Dermis blood vessel endothelial cell (primary cell): ENCODE measurements at regions not wholly inside any gene's neighbourhood (a gene's known extent, or its start where the extent isn't known, plus 50 kb on each side); places are given as distances from the start of the nearest gene placed in this dataset.
"Not testable (repeated sequence)": the region's sequence is repeated elsewhere in the genome, so short reads cannot be mapped to it uniquely, and the experiment has no call there.

Experiments
- DNase-seq: peaks from one replicate; pipeline ENCODE4 v3.0.0; 2010

DNA sequence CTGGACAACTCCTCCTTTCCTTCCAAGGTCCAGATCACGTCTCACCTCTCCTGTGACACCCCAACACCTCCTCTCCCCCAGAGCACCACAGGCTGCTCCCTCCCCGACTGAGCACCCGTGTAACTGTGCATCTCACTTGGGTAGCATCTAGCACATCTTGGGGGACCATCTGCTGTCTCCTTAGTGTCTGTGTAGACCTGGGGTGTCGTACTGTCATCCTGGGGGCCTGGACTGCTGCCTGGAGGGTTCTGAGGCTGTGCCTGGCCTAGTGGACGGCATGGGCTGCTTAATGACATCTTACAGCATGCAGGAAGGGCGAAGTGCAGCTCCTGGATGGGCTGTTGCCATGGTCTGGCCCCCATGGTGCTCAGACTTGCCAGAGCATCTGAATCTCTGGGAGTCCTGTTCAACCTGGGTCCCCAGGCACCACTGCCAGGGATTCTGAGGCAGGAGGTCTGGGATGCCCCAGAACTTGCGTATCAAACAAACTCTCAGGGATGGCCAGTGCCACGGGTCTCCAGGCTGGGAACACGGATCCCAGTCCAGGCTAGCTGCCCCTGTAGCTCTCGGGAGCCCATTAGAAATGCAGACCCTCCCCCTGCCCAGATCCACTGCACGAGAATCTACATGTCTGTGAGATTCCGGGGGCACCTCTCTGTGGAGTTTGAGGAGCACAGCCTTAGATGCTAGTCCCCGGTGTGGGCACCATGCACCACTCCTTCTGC, 194.4 kb upstream of the ZNF469 start:
- not testable (repeated sequence) for DNase-seq

DNA sequence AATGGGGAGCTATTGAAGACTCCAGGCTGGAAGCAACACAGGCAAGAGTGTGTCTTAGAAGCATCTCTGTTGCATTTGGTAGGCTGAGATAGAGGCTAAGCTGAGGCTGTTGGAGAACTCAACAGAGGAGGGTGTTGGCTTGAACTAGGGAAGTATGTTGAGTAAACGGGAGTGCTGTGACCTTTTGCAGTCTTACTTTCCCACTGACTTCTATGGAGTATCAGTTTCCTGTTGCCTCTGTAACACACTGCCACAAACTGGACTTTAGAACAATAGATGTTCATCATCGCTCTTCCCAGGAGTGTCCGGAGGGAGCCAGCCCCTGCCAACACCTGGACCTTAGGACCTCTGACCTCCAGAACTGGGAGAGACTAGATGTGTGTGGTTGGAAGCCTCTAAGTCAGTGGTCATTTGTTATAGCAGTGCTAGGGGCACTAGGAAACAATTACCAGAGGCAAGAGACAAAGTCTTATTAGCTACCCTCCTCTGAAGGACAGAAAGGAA, 192.1 kb upstream of the ZNF469 start:
- peak; percentile 48 for DNase-seq

DNA sequence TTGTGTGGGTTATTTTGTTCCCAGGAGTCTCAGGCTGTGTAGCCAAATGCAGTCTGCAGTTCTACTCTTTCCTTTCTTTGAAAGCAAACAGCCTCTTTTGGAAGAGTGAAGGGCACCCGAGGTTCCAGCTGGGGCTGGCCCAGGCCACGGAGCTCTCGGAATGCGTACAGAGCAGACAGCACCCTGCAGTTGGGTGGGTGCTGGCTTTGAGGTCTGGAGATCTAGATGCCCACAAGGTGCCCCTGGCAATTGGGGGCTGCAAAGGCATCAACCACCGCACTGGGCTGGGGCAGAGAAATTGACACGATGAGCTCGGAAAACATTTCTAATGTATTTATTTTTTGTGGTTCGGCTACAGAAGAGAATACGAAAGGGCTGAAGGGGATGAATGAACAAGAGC, 191.6 kb upstream of the ZNF469 start:
- DNase-seq: not testable (repeated sequence)

DNA sequence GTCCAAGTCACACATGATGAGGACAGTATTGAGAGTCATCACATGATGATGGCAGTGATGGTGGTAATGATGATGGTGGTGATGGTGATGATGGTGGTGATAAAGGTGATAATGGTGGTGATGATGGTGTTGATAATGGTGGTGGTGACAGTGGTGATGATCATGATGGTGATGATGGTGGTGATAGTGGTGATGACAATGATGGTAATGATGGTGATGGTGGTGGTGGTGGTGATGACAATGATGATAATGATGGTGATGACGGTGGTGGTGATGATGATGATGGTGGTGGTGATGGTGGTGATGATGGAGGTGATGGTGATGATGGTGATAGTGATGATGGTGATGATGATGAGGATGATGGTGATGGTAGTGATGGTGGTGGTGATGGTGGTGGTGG, 190.2 kb upstream of the ZNF469 start:
- DNase-seq: no peak

DNA sequence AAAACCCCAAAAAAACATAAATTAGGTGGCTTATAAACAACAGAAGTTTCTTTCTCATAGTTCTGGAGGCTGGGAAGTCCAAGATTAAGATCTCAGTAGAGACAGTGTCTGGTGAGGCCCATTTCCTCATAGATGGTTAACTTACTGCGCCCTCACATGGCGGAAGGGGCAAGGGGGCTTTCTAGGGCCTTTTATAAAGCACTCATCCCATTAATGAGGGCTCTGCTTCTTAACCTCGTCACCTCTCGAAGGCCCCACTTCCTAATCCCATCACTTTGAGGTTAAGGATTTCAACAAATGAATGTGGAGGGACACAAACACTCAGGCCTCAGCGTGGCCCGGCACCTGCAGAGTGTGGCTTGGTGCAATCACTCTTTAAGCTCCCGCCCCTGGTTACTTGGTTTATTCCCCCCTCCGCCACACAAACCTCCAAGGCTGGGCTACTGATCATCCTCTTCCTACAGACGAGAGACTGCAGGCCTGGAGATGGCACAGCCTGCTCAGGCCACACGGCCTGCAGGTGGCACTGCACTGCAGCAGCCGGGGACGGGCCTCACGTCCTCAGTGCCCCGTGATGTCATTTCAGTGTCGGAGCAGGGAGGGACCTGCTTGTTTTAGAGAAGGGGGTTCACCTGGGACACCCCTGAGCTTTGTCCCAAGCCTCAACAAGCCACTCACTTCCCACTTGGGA, 188.9 kb upstream of the ZNF469 start:
- peak; percentile 78 for DNase-seq

DNA sequence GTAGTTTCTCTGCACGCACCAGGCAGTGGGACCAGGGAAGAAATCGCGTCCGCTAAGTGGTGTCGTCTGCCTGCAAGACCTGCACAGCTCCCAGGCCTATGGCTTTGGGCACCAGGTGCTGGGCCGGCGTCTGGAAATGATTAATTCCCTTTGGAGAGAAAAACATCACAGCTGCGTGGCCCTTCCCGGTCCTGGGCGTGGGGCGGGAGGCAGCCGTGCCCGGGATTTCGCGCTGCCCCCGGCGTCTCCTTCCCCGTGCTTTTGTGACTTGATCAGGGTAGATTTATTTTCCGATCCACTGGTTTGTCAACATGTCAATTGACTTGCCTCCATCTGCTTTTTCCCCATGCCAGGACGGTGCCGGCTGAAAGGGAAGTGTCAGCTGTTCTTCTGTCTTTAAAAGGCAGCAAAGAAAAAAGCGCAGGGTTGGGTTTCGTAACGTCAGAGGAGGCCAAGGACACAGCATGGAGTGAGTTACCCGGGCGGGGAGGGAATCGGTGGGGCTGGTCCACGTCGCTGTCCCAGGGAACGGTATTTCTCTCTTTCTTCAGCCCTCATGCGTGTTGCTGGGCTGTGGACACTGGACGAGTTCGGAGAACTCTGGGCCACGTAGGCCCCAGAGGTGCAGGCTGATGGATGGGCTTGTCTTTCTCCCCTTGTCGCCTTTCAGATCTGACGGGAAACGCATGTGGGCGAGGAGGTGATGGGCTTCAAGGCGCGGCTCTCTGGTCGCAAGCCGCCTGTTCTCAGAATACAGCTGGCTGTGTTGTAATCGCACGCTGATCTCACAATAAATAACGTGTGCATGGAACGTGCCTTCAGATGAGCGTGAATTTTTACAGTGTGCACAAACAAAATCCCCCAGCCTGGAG, 188.1 kb upstream of the ZNF469 start:
- DNase-seq: no peak

DNA sequence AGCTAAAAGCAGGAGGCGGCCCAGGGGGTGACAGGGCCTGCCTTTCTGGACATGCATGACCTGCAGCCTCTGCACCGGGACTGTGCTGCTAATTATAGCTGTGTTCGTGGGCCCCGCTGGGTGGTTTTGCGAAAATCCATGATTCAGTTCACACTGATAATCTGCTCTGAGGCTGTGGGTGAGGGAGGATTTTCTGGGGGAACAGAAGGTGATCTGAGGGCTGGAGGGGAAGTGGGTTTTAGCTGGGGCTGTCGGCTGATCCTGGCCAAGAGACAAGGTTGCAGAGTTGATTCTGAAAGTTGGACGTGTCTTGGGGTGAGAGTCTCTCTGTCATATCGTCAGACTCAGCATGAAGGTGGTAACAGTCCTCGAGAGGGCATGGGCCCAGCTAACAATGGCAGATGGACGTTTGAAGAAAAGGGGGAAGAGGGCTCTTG, 187.5 kb upstream of the ZNF469 start:
- DNase-seq: no peak

DNA sequence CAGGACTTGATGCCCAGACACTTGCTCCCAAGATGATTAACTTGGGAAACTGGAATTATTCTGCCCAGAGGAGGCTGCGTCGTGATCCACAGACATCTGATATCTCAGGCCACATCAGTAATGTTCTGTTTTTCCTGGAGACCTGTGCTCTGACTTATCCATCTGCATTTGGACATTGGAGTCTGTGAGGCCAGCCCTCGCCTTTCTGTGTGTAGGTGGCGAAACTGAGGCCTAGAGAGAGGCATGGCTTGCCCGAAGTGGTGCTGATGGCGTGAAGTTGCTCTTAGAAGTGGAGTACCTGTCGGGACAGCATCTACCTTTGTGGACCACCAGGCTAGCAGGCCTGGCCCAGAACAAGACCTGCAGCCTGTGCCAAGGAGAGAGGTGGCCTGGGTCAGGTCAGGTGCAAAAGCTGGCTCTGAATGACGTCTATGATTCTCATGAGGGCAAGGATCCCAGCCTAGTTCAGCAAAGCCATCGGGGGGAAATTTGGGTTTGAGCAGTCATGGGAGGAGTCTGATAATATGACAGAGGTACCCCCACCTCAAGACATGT, 186.8 kb upstream of the ZNF469 start:
- DNase-seq: no peak

DNA sequence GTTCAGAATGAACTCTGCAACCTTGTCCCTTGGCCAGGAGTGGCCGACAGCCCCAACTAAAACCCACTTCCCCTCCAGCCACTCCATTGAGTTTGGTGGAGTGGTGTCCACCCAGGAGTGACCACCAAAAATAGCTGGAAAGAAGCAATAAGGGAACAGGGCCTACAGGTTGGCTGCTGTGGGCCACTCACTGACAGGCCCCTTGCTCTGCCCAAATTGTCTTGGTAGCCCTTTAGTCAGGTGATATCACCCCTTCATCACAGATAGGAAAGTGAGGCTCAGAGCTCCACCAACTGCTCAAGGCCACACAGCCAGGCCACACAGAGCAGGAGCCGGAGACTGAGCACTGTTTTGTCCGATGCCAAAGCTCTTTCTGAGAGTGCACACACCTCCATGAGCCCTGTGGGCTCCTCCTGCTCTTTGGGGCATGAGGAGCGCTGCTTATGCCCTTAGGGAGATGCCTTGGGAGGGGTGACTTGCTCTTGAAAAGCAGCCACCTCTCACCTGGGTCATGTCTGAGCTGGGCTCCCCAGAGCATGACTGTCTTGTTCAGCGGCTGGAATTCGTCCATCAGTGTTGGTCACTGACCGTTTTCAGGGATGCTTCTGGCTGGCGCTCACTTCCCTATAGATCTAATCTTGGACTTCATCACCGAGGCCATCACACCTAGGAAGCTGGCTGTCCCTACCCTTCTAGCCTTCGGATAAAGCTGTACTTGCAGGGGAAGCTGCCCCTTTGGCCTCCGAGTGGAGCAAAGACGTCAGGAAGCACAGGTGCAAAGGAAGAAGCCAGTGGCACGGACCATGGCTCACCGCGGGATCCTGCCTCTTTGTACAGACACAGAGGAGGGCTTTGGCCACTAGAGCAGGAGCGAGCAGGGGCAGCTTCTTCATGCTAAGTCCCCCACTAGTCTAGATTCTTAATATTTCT, 186.0 kb upstream of the ZNF469 start:
- no peak for DNase-seq

DNA sequence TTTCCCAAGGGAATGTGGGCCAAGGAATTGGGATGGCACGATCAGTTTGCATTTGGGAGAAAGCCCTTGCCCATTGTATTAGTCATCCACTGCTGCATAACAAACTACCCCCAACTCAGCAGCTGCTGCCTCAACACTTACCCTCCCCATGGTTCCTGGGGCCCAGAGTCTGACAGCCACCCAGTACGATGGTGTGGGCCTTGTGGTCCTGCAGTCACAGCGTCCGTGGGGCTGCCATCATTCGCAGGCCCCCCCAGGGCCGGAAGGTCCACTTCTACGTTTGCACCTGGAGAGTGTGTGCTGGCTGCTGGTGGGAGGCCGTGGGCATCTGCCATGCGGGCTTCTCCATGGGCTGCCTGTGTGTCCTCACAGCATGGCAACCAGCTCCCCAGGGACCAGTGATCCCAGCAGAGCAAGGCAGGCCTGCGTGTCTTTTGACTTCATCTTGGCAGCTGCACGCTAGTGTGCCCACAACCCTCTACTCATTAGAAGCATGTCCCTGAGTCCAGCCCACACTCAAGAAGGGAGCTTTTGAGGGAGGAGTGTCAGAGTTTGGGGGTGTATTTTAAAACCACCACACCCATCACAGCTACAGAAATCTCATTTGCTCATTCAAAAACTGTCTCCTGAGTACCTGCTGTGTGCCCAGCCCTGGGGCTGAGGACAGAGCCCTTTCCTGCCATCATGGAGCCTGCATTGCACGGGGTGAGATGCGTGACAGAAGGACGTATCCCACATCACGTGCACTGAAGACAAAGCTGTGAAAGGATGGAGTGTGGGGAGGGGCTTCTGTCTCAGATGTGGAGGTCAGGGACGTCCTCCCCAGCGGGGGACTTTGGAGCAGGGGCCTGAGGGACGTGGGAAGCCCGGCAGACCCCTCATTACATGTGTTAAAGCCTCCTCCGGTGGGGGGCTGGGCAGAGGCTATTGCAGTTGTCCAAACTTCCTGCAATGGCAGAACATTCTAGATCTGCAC, 185.0 kb upstream of the ZNF469 start:
- DNase-seq: no peak

DNA sequence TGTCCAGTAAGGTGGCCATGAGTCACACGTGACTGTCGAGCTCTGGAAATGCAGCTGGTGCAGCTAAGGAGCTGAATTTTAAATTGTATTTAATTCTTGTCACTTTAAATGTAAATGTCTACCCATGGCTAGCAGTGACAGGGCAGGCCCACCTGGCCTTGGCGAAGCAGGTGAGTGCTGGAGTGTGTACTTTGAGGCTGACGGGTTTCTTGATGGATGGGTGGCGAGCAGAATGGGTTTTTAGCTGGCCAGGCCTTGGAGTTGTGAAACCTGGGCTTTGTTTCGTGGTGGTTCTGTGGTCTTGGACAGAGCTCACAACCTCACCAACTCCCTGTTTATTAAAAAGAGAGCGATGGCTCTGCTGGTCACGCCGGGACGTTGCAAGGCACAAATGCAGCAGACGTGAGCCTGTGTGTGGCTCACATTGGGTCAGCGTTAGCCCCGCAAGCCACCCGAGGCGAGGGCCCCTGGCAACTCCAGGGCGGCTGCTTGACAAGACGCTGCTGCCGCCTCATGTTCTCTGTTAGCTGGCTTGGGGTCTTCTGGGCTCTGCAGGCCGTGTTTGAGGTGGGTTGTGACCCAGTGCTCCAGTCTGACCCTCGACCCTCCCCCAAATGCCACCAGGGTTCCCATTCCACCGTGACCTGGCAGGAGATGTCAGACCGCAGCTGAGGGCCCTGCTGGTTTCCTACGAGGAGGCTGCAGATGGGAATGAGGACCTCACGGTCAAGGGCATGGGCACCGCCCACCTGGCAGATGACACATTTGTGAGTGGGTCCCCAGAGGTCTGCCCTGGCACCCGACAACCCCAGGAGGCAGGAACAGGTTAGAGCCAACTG, 184.1 kb upstream of the ZNF469 start:
- DNase-seq: not testable (repeated sequence)

DNA sequence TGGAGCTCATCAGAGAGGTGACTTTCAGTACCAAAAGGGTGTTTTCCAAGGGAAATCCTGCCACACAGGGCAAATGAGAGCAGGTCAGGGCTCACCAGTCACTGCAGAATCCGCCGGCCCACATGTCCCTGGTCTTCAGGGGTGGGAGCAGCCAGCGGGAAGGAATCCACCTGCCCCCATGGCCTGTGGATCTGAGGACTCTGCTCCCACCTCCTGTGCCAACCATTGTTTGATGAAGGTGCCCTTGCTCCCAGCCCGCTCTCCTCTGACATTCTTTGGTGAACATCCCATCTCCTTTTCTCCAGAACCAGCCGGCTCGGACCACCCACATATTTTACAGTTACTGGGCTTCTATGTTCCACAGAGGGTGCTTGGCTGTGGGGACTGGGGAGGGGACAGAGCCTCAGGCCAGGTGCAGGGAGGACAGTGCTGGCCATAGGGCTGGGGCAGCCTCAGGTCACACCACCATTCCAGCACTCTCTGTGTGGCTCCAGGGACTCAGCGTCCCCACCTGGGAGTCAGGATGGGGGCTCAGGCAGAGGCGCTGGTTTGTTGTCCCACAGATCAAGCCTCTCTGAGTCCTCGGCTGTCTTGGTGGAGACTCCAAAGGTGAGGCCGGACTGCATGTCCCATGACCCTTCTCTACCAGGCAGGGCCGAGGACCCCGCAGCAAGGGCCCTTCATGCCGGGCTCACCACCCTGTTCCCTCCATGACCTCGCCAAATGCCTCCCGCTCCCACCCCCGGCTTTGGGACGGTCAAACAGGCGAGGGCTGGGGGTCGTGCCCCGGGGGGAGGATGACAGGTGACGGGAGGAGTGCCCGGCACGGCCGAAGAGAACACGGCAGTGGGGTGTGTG, 183.2 kb upstream of the ZNF469 start:
- not testable (repeated sequence) for DNase-seq

DNA sequence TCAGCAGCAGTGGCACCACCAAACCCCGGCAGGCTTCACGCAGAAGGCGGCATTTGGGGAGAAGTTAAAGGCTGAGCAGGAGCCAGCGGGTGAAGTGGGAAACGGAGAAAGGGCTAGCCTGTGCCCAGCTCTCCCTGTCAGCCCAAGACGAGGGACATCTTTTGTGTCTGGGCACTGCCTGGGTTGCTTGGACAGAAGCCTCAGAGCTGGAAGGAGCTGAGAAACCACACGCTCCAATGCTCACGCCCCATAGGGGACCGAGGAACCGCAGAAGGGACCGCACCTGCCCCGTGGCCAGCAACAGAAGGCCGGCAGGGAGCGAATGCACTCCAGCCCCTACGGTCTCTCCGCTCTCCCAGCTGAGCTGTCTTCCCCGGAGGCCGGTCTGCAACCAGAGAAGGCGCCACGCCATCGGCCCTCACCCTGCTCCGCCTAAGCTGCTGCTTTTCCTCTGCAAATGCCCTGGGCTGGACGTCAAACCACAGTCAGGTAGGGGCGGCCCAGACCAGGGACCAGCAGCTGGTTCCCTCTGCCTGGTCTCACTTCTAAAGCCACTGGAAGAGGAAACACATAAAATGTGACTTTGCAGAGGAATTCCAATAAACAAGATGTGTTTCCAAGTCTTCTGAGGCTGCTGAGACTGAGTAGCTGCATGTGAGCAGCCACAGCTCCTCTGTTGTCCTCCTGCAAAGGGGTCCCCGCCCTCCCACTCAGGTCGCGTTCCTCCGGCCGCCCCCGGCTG, 182.4 kb upstream of the ZNF469 start:
- not testable (repeated sequence) for DNase-seq

DNA sequence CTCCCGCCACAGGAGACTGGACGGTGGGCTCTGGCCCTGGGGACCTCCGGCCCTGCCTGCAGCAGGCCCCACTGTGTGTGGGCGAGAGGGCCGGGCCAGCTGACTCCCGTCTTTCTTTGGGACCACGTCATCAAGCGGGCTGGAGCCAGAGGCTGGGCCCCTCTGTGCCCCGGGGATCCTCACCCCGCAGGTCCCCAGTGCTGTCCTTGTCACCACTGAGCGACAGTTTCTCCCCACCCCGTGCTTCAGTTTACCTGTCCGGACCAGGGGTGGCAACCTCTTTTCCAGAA, 181.9 kb upstream of the ZNF469 start:
- DNase-seq: no peak

DNA sequence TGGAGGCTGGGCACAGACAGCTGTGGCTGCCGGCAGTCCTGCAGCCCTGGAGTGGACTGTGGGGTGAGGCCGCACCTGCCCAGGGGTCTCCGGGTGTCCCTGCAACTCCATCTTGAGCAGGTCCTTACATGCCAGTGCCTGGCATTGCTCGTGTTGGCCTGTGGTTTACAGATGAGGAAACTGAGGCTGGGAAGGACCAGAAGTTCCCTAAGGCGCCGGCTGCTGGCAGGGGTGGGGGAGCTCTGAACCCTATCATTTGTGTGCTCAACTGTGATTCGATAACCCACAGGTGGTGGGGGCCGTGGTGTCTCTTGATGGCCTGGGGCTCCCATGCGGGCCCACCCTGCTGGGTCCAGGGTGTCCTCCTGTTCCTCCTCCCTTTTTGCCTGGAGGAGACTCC, 181.1 kb upstream of the ZNF469 start:
- DNase-seq: not testable (repeated sequence)

DNA sequence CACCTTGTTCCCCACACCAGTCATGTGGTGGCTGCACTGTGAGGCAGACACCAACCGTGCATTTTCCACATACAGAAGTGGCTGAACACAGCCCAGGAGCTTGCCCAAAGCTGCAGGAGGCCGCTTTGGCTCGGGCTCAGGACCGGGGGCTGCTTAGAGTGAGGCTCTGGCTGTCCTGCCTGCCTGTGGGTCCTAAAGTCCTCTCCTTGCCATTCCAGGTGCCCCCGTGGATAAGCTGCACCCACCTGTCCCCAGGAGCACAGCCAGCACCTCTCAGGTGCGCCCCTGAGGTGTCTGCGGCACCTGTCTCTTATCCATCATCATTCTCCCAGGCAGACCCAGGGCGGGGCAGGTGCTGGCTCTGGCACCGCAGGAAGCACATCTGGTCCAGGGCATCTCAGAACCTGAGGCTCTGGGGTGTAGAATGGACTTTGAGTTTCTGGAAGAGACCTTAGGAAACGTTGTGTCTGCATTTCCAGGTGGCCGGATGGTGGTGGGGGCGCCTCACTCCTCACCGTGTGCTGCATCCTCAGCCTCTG, 180.5 kb upstream of the ZNF469 start:
- no peak for DNase-seq

DNA sequence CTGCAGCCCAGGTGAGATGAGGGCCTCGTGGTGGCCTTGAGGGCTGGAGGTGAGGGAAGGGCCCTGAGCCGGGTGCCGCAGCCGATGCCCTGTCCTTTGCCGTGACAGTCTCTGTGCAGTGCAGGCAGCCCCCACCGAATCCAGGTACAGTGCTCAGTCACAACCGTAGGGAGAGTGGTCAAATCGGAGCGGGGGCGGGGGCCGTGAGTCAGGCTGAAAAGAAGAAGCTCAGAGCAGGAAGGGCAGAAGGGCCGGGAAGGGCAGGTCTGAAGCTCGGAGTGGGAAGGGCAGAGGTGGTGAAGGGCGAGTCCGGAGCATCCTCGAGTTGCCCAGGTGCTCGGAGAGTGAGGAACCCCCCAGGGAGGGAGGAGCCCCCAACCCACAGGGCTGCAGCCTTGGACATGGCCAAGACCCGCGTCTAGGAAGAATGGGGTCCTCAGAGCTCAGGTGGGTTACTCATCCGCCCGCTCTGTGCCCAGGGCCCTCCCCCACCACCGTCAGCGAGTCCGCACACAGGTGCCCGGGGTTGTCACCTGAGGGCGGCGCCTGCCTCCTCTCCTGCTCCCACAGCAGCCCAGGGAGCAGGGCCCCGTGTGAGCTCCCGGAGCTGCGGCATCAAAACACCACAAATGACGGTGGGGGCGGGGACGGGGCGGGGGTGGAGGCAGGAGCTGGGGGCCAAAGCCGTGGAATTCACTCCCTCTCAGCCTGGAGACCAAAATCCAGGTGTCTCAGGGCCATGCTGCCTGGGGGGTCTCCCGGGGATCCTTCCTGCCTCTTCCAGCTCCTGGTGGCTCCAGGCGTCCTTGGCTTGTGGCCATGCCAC, 179.7 kb upstream of the ZNF469 start:
- not testable (repeated sequence) for DNase-seq
